GM21423 (cell line): ENCODE measurements at regions not wholly inside any gene's neighbourhood (a gene's known extent, or its start where the extent isn't known, plus 50 kb on each side); places are given as distances from the start of the nearest gene placed in this dataset.
"Not testable (repeated sequence)": the region's sequence is repeated elsewhere in the genome, so short reads cannot be mapped to it uniquely, and the experiment has no call there.

Experiments used
- ATAC-seq: cut with Tn5 transposase; IDR thresholded peaks from one replicate; pipeline ENCODE4 v1.9.1; 2021; ENCODE audit warnings: mild to moderate bottlenecking, moderate library complexity; ENCODE audit not compliant: unreplicated experiment

DNA sequence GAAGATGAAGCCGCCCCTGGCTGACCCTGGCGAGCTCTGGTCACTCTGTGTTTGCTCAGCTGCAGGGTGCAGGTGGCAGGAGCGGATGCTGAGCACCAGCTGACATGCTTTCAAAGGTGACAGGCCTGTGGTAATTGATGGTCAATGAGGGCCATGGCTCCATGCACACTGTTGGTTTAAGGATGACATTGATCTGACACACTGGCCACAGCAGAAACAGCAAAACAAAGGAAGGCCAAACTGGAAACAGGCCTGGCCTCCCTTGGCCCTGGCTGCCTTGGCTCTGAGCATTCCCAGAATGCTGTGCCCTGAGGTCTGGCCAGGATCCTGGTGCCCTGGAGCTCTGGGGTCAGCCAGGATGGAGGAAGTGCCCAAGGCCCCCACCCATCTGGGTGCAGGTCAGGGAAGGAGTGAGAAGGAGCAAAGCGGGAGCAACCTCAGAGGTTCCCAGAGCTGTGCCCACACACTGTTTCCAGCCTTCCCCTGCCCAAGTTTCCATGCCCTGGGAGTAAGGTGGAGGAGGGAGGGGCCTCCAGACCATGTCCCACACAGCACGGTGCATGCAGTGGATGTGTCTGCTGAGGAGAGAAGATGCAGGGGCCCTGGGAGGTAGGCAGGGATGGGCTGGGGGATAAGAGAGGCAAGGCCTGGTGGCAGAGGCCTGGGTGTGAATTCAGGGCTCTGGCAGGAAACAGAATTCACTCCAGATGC, 302.2 kb downstream of the RPS24 start:
- ATAC-seq: no peak

DNA sequence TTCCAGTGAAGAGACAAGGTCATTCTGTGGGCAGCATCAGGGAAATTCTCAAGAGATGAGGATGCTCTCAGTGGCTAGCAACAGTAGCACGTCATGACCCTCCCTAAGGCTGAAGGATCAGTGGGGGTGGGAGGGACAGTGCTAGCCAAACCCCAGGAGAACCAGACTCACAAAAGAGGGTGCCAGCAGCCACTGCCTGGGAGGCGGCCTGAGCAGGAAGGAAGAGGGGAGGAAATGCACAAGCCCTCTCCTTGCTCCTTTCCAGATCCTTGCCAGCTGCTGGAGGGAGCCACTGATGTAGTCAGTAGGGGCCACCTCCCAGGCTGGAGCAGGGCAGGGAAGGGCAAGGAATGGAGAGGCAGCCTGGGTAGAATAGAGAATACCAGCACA, 302.7 kb downstream of the RPS24 start:
- ATAC-seq: no peak

DNA sequence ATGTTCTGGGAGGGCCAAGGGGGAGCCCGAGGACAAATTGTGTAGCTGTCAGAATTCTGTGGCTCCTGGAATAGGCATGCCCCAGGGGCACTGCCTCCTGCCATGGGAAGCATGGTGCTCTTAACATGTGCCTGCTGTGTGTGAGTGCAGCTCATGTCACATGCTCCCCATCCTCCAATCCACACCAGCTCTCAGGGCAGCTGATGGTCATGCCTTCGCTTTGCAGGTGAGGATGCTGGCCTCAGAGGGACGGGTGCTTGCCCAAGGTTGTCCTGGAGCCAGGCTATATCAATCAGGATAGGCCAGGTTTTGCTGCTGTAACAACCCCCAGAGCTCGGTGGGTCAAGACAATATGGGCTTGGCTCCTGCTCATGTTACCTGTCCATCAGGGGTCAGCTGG, 303.4 kb downstream of the RPS24 start:
- no peak for ATAC-seq

DNA sequence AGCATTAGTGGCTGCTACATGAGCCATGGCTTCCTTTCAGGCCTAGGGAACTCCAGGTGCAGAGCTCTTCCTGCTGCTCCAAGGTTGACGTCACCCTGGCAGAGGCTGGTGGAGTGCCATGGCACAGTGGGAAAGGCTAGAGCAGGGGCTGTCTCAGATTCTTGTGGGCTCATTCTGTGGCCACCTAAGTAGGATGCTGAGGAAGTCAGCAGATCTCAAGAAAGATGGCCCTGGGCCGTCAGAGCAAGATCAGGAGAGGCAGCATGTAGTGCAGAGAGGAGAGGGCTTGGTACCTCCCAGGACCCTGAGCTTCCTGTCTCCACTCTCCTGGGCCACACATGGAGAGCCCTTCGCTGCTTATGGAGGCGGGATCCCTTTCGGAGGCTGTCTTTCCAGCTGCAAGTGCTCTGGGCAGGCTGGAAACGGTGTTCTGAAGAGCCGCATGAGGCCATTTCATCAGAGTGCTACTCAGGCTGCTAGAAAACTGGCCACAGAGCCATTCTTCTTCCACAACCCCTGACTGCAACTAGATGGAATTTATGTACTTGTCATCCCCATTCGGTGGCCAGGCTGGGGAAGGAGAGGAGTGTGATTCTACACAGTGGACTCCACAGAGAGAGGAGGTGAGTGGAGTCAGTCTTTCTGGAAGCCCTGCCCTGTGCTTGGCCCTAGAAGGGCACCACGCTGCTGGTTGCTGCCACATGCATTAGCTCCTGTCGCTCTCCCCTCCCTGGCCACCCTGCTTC, 304.2 kb downstream of the RPS24 start:
- no peak for ATAC-seq

DNA sequence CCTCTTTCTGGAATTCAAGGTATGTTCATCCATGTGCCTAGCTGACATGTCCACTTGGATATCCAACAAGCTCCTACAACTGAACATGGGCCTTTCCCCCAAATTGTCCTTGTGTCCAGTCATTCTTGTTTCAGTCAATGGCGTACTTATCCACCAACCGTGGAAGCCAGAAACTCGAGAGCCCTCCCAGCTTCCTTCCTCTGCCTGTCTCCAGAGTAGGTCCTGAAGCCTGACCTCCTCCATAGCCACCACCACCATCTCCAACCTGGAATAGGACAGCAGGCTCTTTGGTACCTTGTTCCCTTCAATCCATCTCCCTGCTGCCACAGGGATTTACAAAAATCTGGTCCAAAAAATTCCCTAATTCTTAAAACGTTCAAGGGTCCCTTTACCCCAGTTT, 305.1 kb downstream of the RPS24 start:
- ATAC-seq: no peak

DNA sequence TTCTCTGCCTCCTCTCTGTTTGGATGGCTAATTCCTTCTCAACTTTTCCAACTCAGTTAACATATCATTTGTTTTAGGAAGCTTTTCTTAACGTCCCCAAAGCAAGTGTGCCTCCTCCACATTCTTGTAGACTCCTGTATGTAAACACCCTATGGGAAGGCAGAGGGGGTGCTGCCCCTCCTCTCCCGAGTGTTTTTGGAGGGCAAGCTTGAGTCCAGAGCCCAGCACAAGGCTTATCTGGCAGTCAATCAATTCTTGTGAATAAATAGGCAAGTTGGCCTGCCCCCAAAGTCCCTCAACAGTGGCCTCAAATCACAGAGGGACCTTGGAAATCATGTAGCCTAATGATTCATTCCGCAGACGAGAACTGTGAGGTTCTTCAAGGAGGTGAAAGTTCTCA, 305.6 kb downstream of the RPS24 start:
- no peak for ATAC-seq

DNA sequence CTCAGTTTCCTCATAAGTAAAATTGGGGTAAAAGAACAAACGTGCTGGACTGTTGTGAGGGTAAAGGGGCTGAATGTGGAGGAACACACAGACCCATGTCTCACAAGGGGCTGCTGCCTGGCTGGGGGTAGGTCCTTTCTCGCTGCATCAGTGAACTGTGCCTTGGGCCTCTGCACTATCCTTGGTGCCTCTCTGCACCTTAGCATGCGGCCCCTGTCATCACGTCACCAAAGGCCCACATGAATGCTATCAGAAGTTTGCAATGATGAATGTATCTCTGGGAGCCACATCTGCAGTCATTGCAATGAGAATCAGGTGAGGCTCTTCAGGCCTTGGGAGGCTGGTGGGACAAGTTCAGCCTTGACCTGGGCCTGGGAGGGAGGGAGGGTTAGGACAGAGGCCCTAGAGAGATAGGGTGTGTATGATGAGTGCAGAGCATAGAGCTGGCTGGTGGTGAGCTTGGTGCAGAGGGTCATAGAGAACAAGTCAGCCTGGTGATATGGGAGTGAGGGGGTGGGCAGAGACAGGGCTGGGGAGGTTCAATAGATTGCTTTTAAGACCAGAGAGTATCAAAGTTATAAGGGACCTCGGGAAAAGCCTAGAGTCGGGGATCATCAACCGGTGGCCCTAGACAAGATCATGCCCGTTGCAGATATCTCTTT, 308.4 kb downstream of the RPS24 start:
- no peak for ATAC-seq

DNA sequence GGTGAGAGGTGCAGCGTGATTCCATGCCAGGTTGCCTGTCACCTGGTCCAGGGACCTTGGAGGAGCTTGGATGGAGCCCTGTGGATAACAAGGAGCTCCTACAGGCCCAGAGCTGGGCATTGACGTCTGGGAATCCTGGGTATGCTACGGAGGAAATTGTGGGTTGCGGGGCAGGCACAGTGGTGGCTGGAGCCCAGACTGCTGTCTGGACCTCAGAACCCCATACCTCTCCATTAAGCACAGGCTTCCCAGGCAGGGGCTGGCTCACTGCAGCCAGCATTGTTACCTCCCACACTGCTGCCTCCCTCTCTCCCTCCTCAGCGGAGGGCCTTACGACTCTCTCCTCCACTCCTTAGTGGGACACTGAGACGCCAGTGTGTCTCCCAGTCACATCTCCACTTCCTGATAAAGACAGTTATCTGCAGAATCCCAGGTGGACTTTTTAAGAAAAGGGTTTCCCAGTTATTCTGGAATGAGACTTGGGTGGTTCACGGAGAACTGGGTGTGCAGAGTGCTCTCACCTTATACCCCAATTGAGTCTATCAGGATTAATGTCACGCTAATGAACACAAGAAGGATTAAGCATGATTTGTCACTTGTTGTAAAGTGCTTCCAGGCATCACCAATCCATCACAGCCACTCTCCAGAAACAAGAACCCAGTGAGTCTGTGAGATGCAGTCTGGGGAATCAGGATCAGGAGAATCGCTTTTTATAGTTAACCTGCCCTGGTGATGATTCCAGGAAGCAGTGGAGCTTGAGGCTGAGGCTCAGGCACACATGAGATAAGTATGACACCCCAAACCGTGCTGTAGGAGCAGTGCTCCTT, 309.4 kb downstream of the RPS24 start:
- no peak for ATAC-seq

DNA sequence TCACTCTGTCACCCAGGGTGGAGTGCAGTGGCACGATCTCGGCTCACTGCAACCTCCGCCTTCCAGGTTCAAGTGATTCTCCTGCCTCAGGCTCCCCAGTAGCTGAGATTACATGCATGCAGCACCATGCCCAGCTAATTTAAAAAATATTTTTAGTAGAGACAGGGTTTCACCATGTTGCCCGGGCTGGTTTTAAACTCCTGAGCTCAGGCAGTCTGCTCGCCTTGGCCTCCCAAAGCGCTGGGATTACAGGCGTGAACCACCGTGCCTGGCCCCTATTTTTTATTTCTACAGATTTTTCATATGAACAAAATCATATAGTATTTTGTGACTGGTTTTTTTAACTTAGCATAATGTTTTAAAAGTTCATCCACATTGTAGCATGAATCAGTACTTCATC, 310.6 kb downstream of the RPS24 start:
- ATAC-seq: not testable (repeated sequence)

DNA sequence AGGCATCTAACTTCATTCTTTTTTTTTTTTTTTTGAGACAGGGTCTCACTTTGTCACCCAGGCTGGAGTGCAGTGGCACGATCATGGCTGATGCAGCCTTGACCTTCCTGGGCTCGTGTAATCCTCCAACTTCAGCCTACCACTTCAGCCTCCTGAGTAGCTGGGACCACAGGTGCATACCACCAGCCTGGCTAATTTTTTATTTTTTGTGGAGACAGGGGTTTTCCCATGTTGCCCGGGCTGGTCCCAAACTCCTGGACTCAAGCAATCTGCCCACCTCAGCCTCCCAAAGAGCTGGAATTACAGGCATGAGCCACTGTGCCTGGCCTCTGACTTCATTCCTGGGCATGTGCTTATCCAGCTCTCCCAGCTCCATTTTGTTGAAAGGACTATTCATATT, 311.9 kb downstream of the RPS24 start:
- ATAC-seq: not testable (repeated sequence)

DNA sequence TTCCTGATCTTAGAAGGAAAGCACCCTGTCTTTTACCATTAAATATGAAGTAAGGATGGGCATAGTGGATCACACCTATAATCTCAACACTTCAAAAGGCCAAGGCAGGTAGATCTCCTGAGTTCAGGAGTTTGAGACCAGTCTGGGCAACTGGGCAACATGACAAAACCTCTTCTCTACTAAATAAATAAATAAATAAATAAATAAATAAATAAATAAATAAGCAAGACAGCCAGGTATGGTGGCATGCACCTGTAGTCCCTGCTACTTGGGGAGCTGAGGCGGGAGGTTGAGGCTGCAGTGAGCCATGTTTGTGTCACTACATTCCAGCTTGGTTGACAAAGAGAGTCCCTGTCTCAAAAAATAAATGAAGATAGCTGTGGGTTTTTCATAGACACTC, 313.1 kb downstream of the RPS24 start:
- ATAC-seq: no peak

DNA sequence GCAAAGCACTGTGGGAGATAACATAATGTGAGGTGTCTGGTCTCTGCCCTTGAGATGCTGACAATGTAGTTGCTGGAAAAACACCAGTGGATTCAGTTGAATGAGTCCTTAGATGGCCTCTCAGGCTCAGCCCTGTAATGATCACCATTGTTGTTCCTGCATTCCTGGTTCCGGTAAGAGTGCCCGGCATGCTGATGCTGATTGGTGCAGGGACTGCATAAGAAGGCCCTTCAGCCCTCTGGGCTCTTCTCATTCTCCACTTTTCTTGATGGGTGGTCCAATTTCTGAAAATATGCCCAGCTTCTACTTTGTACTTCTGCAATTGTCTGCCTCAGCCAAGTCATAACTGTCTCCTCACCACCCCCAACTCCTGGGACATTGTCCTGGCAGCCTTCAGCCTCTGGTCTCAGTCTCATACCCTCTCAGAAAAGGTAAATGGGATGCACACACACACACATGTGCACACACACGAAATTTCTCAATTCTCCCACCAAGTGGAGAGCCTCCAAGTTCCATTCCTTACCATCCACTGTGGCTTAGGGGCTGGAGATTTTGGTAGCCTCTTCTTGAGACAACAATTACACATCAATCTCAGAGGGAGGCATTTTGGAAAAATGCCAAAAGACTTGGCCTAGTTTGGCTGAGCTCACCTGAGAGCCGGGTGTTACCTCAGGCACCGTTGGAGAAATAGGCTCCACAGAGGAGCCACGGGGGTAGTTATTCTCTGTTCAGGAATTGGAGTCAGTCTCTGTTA, 314.9 kb downstream of the RPS24 start:
- no peak for ATAC-seq

DNA sequence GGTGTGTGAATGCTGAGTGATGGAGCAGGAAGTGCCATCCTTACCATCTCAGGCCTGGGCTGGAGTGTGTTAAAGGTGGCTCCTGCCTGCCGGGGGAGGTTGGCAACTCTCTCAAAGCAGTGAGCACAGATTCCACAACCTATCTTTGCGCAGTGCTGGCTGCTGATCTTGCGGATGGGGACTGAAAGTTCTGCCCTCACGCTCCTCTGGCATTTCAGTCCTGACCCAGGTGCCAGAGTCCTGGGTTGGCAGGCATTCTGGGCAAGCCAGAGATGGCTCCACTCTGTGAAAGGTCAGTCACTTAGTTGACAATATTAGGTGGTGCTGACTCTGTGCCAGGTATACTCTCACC, 315.5 kb downstream of the RPS24 start:
- ATAC-seq: no peak

DNA sequence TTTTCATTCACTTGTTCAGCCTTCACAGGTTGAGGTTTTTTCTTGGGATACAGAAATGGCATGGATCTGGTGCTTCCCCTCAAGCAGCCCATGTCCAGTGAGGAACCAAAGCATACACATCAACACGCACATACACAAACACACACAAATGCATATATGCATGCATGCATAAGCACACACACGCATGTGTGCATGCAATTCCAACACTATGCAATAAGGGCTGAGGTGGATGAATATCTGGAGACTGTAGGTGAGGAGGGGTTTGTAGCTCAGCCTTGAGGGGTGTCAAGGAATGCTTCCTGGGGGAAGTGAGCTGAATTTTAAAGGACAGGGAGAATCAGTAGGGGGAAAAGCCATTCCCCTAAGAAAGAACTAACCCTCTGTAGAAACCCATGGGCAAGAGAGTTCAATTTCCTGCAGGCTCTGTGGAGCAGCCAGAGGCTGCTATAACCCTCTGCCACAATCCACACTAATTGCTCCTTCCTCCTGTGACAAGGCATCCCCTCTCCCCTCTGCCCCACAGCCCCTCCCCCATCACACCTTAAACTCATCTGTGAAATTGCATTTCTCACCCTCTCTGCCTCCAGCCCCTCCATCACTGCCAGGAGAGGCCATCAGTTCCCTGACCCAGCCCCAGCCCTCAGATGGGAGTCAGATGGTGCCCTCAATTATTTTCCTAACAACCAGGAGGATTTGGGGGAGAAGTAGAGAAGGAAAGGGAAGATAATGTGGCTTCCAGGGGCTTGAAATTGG, 316.4 kb downstream of the RPS24 start:
- ATAC-seq: no peak

DNA sequence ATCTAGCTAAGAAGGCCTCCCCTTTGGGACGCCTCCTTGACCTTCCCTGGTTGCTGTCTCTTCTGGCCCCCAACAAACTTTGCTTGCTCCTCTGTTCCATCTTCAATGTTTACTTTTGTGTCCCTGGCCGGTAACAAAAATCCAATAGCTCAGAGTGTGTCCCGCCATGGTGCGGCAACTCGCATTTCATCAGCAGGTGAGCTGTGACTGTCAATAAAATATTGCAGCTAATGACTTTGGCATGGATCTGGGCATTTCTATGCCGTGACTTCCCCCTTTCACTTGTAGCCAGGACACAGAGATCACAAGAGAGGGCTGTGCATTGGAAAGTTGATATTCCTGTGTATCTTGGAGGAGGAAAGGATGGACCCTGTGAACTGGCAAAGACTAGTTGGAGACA, 317.6 kb downstream of the RPS24 start:
- ATAC-seq: no peak

DNA sequence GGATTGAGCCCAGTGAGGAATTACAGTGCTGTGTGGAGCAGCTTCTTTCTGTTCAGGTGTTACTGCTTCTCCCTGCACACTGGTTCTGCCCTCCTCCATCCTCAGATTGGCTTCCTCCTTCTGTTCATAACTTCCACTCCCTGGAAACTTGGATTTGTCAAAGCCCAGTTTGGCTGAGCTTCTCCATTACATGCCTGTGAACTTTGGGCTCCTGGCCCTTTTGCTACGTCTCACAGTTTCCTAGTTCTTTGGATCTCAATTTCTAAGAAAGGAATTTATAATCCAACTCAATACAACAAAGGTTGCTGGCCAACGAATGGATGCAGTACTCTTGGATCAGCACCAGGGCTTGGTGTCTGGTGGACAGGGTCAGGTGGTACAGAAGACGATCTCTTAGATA, 318.1 kb downstream of the RPS24 start:
- ATAC-seq: no peak

DNA sequence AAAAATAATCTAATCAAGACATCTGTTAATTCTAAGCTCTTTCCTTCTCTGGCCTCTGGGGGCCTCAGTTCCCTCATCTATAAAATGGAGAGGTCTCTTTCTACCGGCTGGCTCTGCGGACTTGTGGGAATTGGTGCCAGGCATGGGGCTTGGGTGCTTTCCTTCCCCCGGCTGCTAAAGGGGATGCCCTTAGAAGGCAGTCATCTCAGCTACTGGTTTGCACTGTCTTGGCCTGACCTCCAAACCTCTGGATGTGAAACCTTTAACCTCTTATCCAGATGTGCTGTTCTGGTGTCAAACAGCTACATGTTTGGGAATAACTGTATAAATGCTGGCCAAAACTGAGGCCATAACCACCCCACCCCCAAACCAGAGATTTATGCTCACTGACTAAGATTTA, 320.0 kb downstream of the RPS24 start:
- ATAC-seq: no peak

DNA sequence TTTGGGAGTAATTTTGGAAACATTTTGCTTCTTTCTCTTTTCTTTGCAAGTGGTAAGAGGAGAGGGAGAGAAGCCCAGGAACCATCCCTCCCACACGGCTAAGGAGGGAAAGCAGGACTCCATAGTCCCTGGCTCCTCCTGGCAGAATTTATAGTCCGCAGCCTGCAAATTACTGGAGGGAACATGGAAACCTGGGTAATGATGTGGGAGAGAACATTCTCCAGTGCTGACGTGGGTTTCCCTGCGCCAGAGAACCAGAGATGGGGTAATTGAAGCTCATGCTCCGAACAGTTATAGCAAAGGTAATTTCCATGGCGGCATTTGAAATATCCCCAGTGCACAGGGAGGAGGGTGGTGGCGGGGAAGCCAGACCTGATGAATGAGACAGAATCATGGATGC, 320.4 kb downstream of the RPS24 start:
- no peak for ATAC-seq

DNA sequence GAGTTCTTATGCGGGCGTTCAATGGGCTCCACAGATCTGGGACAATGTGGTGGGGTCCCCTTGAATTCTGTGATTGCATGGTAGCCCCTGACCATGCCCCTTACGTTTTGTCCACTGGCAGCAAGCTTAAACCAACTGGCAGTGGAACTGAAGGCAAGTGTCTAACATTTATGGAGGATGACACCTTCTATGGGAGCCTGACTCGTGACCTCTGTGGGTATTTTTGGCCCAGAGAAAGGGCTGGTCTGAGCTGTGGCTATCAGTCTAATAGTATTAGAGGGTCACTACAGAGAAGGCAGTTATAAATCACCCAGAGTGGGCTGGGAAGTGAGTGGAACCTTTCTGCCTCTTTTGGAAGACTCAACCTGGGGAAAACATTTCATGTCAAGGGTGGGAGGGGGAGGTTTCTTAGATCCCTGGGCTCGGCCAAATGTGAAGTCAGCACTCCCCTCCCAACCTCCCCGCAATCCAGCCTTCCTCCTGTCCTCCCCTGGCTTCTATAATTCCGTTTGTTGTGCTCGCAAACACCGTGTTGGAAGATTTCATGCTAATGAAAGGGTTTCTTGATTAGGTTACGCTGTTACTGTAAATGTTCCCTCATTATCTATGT, 322.7 kb downstream of the RPS24 start:
- no peak for ATAC-seq
